Prostate gland (tissue), 2 donors: ENCODE measurements at regions not wholly inside any gene's neighbourhood (a gene's known extent, or its start where the extent isn't known, plus 50 kb on each side); places are given as distances from the start of the nearest gene placed in this dataset.
"Not testable (repeated sequence)": the region's sequence is repeated elsewhere in the genome, so short reads cannot be mapped to it uniquely, and the experiment has no call there.

Source experiments
- DNase-seq: peaks from one replicate; pipeline ENCODE4 v3.0.0-alpha.2; 2019; ENCODE audit warnings: low spot score
- H3K27ac ChIP-seq, 2 donors: fragments of 200-600 bp; sonication (generic); 2 replicates each; pipeline ENCODE4 v1.5.1; 2017 to 2019
- H3K27me3 ChIP-seq: fragments of 200-600 bp; sonication (generic); replicated peaks from 2 replicates; pipeline ENCODE4 v1.5.1; 2019; ENCODE audit not compliant: insufficient read depth
- H3K36me3 ChIP-seq, 2 donors: fragments of 200-600 bp; sonication (generic); 1 replicate in 1 of 2; 2 replicates in 1 of 2; pipeline versions ENCODE4 v1.5.1 to v1.8.1; 2017 to 2019
- H3K4me1 ChIP-seq: fragments of 200-600 bp; sonication (generic); replicated peaks from 2 replicates; pipeline ENCODE4 v1.5.1; 2019
- H3K4me3 ChIP-seq, 2 donors: fragments of 200-600 bp; sonication (generic); 2 replicates each; pipeline ENCODE4 v1.5.1; 2017 to 2019
- H3K9me3 ChIP-seq: fragments of 200-600 bp; sonication (generic); 2 replicates; pipeline ENCODE4 v1.5.1; 2017
- CTCF ChIP-seq, 4 experiments: fragments of 200-600 bp in 2 of 4; fragments of 450-650 bp in 2 of 4; sonication (generic) in 2 of 4; IDR thresholded peaks; 1 replicate in 3 of 4; 2 replicates in 1 of 4; pipeline ENCODE4 v1.5.1; 2016 to 2019; ENCODE audit warnings: antibody characterized with exemption in 4 of 4, mild to moderate bottlenecking in 2 of 4, moderate library complexity in 2 of 4
- POLR2A ChIP-seq: fragments of 450-650 bp; IDR thresholded peaks from one replicate; pipeline ENCODE4 v1.6.1; 2016; ENCODE audit warnings: antibody characterized with exemption, mild to moderate bottlenecking
- POLR2AphosphoS5 ChIP-seq: sonication (generic); formaldehyde crosslinking; IDR thresholded peaks from one replicate; pipeline ENCODE4 v1.6.1; 2017; ENCODE audit warnings: antibody characterized with exemption
- WGBS: methylation state at CpG from one replicate; pipeline ENCODE4 v1.1.5; 2018; 5-methylcytosine and 5-hydroxymethylcytosine counted together
- intact Hi-C: fragments of 100-400 bp; cut with DNase I; formaldehyde crosslinking; loops from one replicate; pipeline ENCODE4 v1.14.2; 2022

GRCh38 chr12:34108405-34108803 lies 86.1 kb downstream of the ALG10 start:
- H3K9me3 ChIP-seq = no peaks in the 10 kb centered on the region
- TF ChIP-seq POLR2A (no peak), CTCF (IDR thresholded peaks at IDR 0.05) (no peak), POLR2AphosphoS5 (no peak)
- H3K27me3 ChIP-seq = no peaks in the 10 kb centered on the region
- no peak for DNase-seq
- H3K27ac ChIP-seq = no peak overlapping the region
- H3K4me3 ChIP-seq = peak overlapping the region in 1 of 2 donors; percentile 14
- intact Hi-C loops = no loop called here
- H3K4me1 ChIP-seq = no peaks in the 10 kb centered on the region
- H3K36me3 ChIP-seq = no peaks in the 10 kb centered on the region
- WGBS = 40% methylated on average over 20 of the region's 24 CpGs

DNA sequence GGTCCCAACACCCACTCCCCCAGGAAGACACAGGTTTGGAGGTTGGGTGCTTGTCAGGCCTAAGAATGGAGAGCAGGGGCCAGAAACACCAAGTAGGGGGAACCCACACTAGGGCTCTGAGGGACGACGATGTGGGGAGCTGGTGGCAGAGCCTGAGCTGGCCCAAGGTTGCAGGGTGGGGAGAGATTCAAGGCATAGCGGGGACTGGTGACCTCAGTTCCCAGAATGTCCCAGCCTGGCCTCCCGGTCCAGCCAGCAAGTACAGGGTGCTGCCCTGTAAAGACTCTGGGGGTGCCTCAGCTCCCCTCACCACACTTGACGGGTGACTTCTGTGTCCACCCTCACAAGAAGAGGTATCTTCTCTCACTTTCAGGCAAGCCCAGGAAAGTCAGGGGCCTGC lies 86.7 kb downstream of the ALG10 start:
- TF ChIP-seq CTCF (IDR thresholded peaks at IDR 0.05) (no peak), POLR2AphosphoS5 (no peak), POLR2A (no peak)
- H3K4me1 ChIP-seq = no peaks in the 10 kb centered on the region
- WGBS = 82% methylated on average over 5 of the region's 5 CpGs

DNA sequence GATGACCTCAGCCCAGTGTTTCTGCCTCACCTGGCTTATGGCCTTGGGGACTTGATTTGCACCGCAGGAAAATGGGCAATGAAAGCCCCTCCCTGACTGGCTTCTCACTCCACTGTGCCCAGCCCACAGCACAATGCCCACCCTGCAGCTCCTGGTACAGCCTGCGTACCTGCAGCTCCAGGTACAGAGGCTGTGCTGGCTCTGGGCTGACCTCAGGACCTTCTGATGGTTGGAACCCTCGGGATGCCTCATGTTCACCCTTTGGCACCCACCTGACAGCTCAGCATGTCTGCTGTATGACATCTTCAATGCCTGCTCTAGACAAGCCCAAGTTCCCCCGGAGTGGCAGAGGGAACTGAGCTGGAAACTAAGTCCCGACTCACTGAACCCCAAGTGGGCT lies 87.1 kb downstream of the ALG10 start:
- H3K4me1 ChIP-seq = no peaks in the 10 kb centered on the region
- no peaks in the 10 kb centered on the region for H3K27me3 ChIP-seq
- H3K36me3 ChIP-seq = no peaks in the 10 kb centered on the region
- WGBS = 90% methylated on average over 5 of the region's 5 CpGs
- intact Hi-C loops = no loop called here
- H3K9me3 ChIP-seq = no peaks in the 10 kb centered on the region
- no peak for TF ChIP-seq POLR2AphosphoS5
- TF ChIP-seq CTCF (IDR thresholded peaks at IDR 0.05) = no peak
- no peak for TF ChIP-seq POLR2A
- DNase-seq = no peak
- no peak overlapping the region for H3K4me3 ChIP-seq
- no peak overlapping the region for H3K27ac ChIP-seq

More for the DNA sequence above, 86.7 kb downstream of the ALG10 start:
- no peak for DNase-seq
- Histone ChIP-seq H3K36me3 (no peaks in the 10 kb centered on the region), H3K9me3 (no peaks in the 10 kb centered on the region), H3K27me3 (no peaks in the 10 kb centered on the region), H3K27ac (no peak overlapping the region), H3K4me3 (no peak overlapping the region)
- intact Hi-C loops = no loop called here

GRCh38 chr12:34109909-34110531 lies 87.7 kb downstream of the ALG10 start:
- H3K4me3 ChIP-seq, H3K9me3 ChIP-seq, intact Hi-C loops, DNase-seq, H3K36me3 ChIP-seq, H3K4me1 ChIP-seq, H3K27me3 ChIP-seq, H3K27ac ChIP-seq: not testable (repeated sequence)
- 65% methylated on average over 8 of the region's 8 CpGs for WGBS

GRCh38 chr12:34119366-34119765 lies 97.1 kb downstream of the ALG10 start:
- Histone ChIP-seq H3K4me3 (no peak overlapping the region), H3K4me1 (no peaks in the 10 kb centered on the region), H3K27ac (no peak overlapping the region), H3K36me3 (no peaks in the 10 kb centered on the region), H3K27me3 (no peaks in the 10 kb centered on the region), H3K9me3 (no peaks in the 10 kb centered on the region)
- intact Hi-C loops = no loop called here
- TF ChIP-seq POLR2AphosphoS5 (no peak), POLR2A (no peak), CTCF (IDR thresholded peaks at IDR 0.05) (no peak)
- DNase-seq = no peak
- WGBS = 83% methylated on average over 5 of the region's 5 CpGs
